ENCODE measurements at regions not wholly inside any gene's neighbourhood (a gene's known extent, or its start where the extent isn't known, plus 50 kb on each side); places are given as distances from the start of the nearest gene placed in this dataset.

DNA sequence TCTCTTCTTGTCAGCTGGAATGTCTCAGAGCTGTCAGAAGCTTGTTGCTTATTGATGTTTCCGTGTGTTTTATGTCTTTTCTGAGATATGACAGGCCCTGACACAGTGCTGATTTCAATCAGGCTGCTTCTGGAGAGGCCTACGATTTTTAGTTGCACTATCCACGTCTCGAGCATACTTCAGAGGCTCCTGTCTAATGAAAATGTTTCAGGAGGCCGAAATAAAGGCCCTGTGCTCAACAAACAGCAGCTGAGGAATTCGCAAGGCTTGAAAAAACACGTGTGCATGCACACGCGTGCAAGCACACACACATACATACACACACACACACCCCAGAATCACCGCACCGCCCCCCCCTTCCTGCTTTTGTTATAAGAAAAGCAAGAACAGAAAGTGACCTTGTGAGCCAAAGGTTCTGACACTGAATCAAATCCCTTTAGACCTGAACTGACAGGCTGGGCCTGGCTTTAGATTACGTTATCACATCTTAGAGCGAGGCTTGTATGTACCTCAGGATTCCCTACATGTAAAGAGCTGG is 296.6 kb downstream of the NR2F2 start:
- no peaks in the 10 kb centered on the region for H3K4me1 ChIP-seq (ENCODE audit: control insufficient read depth, low read length)
- H4K20me1 ChIP-seq (ENCODE audit: control insufficient read depth, insufficient read depth, low read depth, low read length), result no peaks in the 10 kb centered on the region
- H3F3A ChIP-seq (ENCODE audit: control insufficient read depth, insufficient read depth), result no peaks in the 10 kb centered on the region
- H3K9me3 ChIP-seq (ENCODE audit: control insufficient read depth, insufficient read depth, low read length), result no peaks in the 10 kb centered on the region
- TF ChIP-seq CTCF (IDR thresholded peaks at IDR 0.05; ENCODE audit: low read depth, low read length, poor library complexity, severe bottlenecking) (no peak), EZH2phosphoT487 (IDR thresholded peaks at IDR 0.05; ENCODE audit: borderline replicate concordance, low read length) (no peak)
- no peak overlapping the region for H3K4me3 ChIP-seq (ENCODE audit: low read length)
- H3K4me2 ChIP-seq (ENCODE audit: low read length), result no peak overlapping the region
- no peaks in the 10 kb centered on the region for H3K36me3 ChIP-seq (ENCODE audit: control insufficient read depth, low read length)
- no peaks in the 10 kb centered on the region for H3K27me3 ChIP-seq (ENCODE audit: control insufficient read depth, low read length)
- H3K27ac ChIP-seq (ENCODE audit: low read depth, low read length), result no peak overlapping the region
- H3K79me2 ChIP-seq (ENCODE audit: control insufficient read depth, low read length), result no peaks in the 10 kb centered on the region
- H3K9me2 ChIP-seq (replicated peaks; ENCODE audit: control insufficient read depth, low read length), result no peaks in the 10 kb centered on the region

DNA sequence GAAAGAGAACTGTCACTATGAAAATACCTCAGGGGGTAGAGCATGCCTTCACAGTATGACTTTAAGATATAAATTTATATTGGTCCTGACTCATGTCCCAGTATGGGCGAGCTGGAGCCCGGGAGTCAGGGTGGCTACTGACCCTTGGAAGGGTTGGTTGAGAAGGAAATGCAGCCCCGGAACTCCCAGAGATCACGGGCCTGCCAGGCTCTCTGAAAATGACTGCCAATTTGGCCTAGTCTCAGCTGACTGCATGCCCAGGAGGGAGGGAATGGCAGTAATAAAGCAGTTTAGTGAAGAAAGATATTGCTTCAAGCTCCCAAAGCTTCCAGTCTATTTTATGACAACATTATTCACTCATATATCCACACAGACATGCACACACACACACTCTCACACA is 299.0 kb downstream of the NR2F2 start:
- Histone ChIP-seq H3K9me2 (replicated peaks; ENCODE audit: control insufficient read depth, low read length) (no peaks in the 10 kb centered on the region), H3K4me1 (ENCODE audit: control insufficient read depth, low read length) (no peaks in the 10 kb centered on the region), H3K9me3 (ENCODE audit: control insufficient read depth, insufficient read depth, low read length) (no peaks in the 10 kb centered on the region), H3K4me2 (ENCODE audit: low read length) (no peak overlapping the region), H3K79me2 (ENCODE audit: control insufficient read depth, low read length) (no peaks in the 10 kb centered on the region), H3K36me3 (ENCODE audit: control insufficient read depth, low read length) (no peaks in the 10 kb centered on the region), H4K20me1 (ENCODE audit: control insufficient read depth, insufficient read depth, low read depth, low read length) (no peaks in the 10 kb centered on the region), H3K27ac (ENCODE audit: low read depth, low read length) (no peak overlapping the region), H3F3A (ENCODE audit: control insufficient read depth, insufficient read depth) (no peaks in the 10 kb centered on the region), H3K4me3 (ENCODE audit: low read length) (no peak overlapping the region), H3K27me3 (ENCODE audit: control insufficient read depth, low read length) (no peaks in the 10 kb centered on the region)
- TF ChIP-seq EZH2phosphoT487 (IDR thresholded peaks at IDR 0.05; ENCODE audit: borderline replicate concordance, low read length), result no peak
- no peak for TF ChIP-seq CTCF (IDR thresholded peaks at IDR 0.05; ENCODE audit: low read depth, low read length, poor library complexity, severe bottlenecking)

DNA sequence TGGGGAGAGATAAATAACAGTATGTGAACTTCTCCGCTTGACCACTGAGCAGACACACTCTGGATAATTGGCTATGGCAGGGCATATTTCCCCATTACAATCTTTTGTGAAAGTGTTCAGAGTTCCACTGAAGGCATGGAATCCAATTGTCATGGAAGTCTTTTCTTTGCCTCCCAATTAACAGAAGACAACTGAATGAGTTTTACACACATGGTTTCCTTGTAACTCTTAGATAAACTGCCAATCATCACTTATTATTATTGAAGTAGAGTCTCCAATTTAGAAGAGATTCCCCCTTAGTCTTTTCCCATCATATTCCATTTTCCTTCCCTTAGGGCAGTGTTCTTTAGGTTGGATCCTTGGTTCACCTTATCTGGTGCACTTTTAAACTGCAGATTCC is 308.3 kb downstream of the NR2F2 start:
- Histone ChIP-seq H3K4me1 (ENCODE audit: control insufficient read depth, low read length) (no peaks in the 10 kb centered on the region), H3F3A (ENCODE audit: control insufficient read depth, insufficient read depth) (no peaks in the 10 kb centered on the region), H3K9me2 (replicated peaks; ENCODE audit: control insufficient read depth, low read length) (no peaks in the 10 kb centered on the region), H3K9me3 (ENCODE audit: control insufficient read depth, insufficient read depth, low read length) (no peaks in the 10 kb centered on the region), H3K4me2 (ENCODE audit: low read length) (no peak overlapping the region), H3K27ac (ENCODE audit: low read depth, low read length) (no peak overlapping the region), H3K36me3 (ENCODE audit: control insufficient read depth, low read length) (no peaks in the 10 kb centered on the region), H4K20me1 (ENCODE audit: control insufficient read depth, insufficient read depth, low read depth, low read length) (no peaks in the 10 kb centered on the region), H3K4me3 (ENCODE audit: low read length) (no peak overlapping the region), H3K27me3 (ENCODE audit: control insufficient read depth, low read length) (no peaks in the 10 kb centered on the region), H3K79me2 (ENCODE audit: control insufficient read depth, low read length) (no peaks in the 10 kb centered on the region)
- no peak for TF ChIP-seq EZH2phosphoT487 (IDR thresholded peaks at IDR 0.05; ENCODE audit: borderline replicate concordance, low read length)
- no peak for TF ChIP-seq CTCF (IDR thresholded peaks at IDR 0.05; ENCODE audit: low read depth, low read length, poor library complexity, severe bottlenecking)
